Smooth muscle cell (in vitro differentiated cells): ENCODE measurements at regions not wholly inside any gene's neighbourhood (a gene's known extent, or its start where the extent isn't known, plus 50 kb on each side); places are given as distances from the start of the nearest gene placed in this dataset.

Experiments used
- DNase-seq: peaks from one replicate; lab custom pipeline; 2025; ENCODE audit not compliant: unreplicated experiment; lab: John Stamatoyannopoulos, UW
- H2AFZ ChIP-seq: fragments of 200-600 bp; sonication (generic); 2 replicates; pipeline ENCODE4 v1.6.0; 2016; ENCODE audit warnings: antibody characterized with exemption, low read depth, mild to moderate bottlenecking
- H3F3A ChIP-seq: fragments of 200-600 bp; sonication (generic); 2 replicates; pipeline ENCODE4 v1.6.0; 2017; ENCODE audit warnings: antibody characterized with exemption, low read depth
- H3K27ac ChIP-seq: fragments of 200-600 bp; sonication (generic); 2 replicates; pipeline ENCODE4 v1.5.1; 2016; ENCODE audit warnings: low read depth, mild to moderate bottlenecking
- H3K27me3 ChIP-seq: fragments of 200-600 bp; sonication (generic); 2 replicates; pipeline ENCODE4 v1.6.1; 2016; ENCODE audit warnings: low read depth, mild to moderate bottlenecking
- H3K36me3 ChIP-seq: fragments of 200-600 bp; sonication (generic); 2 replicates; pipeline ENCODE4 v1.5.1; 2016; ENCODE audit warnings: low read depth
- H3K4me1 ChIP-seq: fragments of 200-600 bp; sonication (generic); 2 replicates; pipeline ENCODE4 v1.5.1; 2016; ENCODE audit warnings: low read depth
- H3K4me2 ChIP-seq: fragments of 200-600 bp; sonication (generic); 2 replicates; pipeline ENCODE4 v1.6.0; 2016; ENCODE audit warnings: mild to moderate bottlenecking
- H3K4me3 ChIP-seq: fragments of 200-600 bp; sonication (generic); 2 replicates; pipeline ENCODE4 v1.5.1; 2016; ENCODE audit warnings: mild to moderate bottlenecking
- H3K79me2 ChIP-seq: fragments of 200-600 bp; sonication (generic); 2 replicates; pipeline ENCODE4 v1.6.0; 2016; ENCODE audit warnings: low read depth, mild to moderate bottlenecking
- H3K9ac ChIP-seq: fragments of 200-600 bp; sonication (generic); 2 replicates; pipeline ENCODE4 v1.6.0; 2016; ENCODE audit warnings: low read depth
- H3K9me3 ChIP-seq: fragments of 200-600 bp; sonication (generic); replicated peaks from 2 replicates; pipeline ENCODE4 v1.5.1; 2016; ENCODE audit warnings: low read depth
- H4K20me1 ChIP-seq: fragments of 200-600 bp; sonication (generic); 2 replicates; pipeline ENCODE4 v1.6.0; 2016; ENCODE audit warnings: low read depth
- CTCF ChIP-seq: fragments of 200-600 bp; sonication (generic); IDR thresholded peaks from 2 replicates; pipeline ENCODE4 v1.5.1; 2017; ENCODE audit warnings: borderline replicate concordance, mild to moderate bottlenecking, antibody characterized with exemption; ENCODE audit not compliant: insufficient read depth, poor library complexity, severe bottlenecking
- whole genome bisulfite sequencing: methylation state at CpG from one replicate; pipeline ENCODE4 v1.1.7; 2016; ENCODE audit warnings: low lambda C conversion rate; 5-methylcytosine and 5-hydroxymethylcytosine counted together

GRCh38 chr3:96069065-96069464, 745.3 kb upstream of the EPHA6 start:
- no peaks in the 10 kb centered on the region for H3K9me3 ChIP-seq
- no peak overlapping the region for H3K4me3 ChIP-seq
- H3K9ac ChIP-seq = no peak overlapping the region
- H3K27me3 ChIP-seq = no peaks in the 10 kb centered on the region
- TF ChIP-seq CTCF = no peak
- no peak for DNase-seq
- H3K27ac ChIP-seq = no peak overlapping the region
- no peaks in the 10 kb centered on the region for H3F3A ChIP-seq
- no peak overlapping the region for H2AFZ ChIP-seq
- H3K4me2 ChIP-seq = no peak overlapping the region
- no peaks in the 10 kb centered on the region for H3K79me2 ChIP-seq
- H3K4me1 ChIP-seq = no peaks in the 10 kb centered on the region
- no peaks in the 10 kb centered on the region for H4K20me1 ChIP-seq
- 90% methylated on average over 1 of the region's 1 CpG for WGBS
- no peaks in the 10 kb centered on the region for H3K36me3 ChIP-seq

GRCh38 chr3:96070678-96071077, 743.7 kb upstream of the EPHA6 start:
- Histone ChIP-seq H3K36me3 (no peaks in the 10 kb centered on the region), H3K9me3 (no peaks in the 10 kb centered on the region)

GRCh38 chr3:96071097-96071496, 743.3 kb upstream of the EPHA6 start:
- no peak for TF ChIP-seq CTCF
- H4K20me1 ChIP-seq = no peaks in the 10 kb centered on the region
- H3K4me3 ChIP-seq = no peak overlapping the region
- H3K36me3 ChIP-seq = no peaks in the 10 kb centered on the region
- H3K4me2 ChIP-seq = no peak overlapping the region
- no peak overlapping the region for H2AFZ ChIP-seq
- no peaks in the 10 kb centered on the region for H3K27me3 ChIP-seq
- no peaks in the 10 kb centered on the region for H3K9me3 ChIP-seq
- H3K79me2 ChIP-seq = no peaks in the 10 kb centered on the region
- DNase-seq = no peak
- no peaks in the 10 kb centered on the region for H3F3A ChIP-seq
- no peak overlapping the region for H3K9ac ChIP-seq
- WGBS = 86% methylated on average over 5 of the region's 5 CpGs
- no peaks in the 10 kb centered on the region for H3K4me1 ChIP-seq
- H3K27ac ChIP-seq = no peak overlapping the region

More at GRCh38 chr3:96070678-96071077, 743.7 kb upstream of the EPHA6 start:
- Histone ChIP-seq H3K4me2 (no peak overlapping the region), H3K4me3 (no peak overlapping the region), H3K27ac (no peak overlapping the region), H3K9ac (no peak overlapping the region), H3K4me1 (no peaks in the 10 kb centered on the region), H3K27me3 (no peaks in the 10 kb centered on the region), H3F3A (no peaks in the 10 kb centered on the region), H2AFZ (no peak overlapping the region), H3K79me2 (no peaks in the 10 kb centered on the region), H4K20me1 (no peaks in the 10 kb centered on the region)
- no peak for TF ChIP-seq CTCF
- DNase-seq = no peak

- DNase-seq = no peak
- no peak overlapping the region for H2AFZ ChIP-seq
- H3K36me3 ChIP-seq = no peaks in the 10 kb centered on the region
- no peak overlapping the region for H3K9ac ChIP-seq
- no peak for TF ChIP-seq CTCF
- no peak overlapping the region for H3K27ac ChIP-seq
- no peak overlapping the region for H3K4me2 ChIP-seq
- no peaks in the 10 kb centered on the region for H3F3A ChIP-seq
- H4K20me1 ChIP-seq = no peaks in the 10 kb centered on the region
- no peak overlapping the region for H3K4me3 ChIP-seq
- H3K4me1 ChIP-seq = no peaks in the 10 kb centered on the region
- H3K27me3 ChIP-seq = no peaks in the 10 kb centered on the region
- no peaks in the 10 kb centered on the region for H3K9me3 ChIP-seq
- no peaks in the 10 kb centered on the region for H3K79me2 ChIP-seq
These were observed 742.2 kb upstream of the EPHA6 start for GRCh38 chr3:96072226-96072625.
